OCI-LY1 (cell line): ENCODE measurements at regions not wholly inside any gene's neighbourhood (a gene's known extent, or its start where the extent isn't known, plus 50 kb on each side); places are given as distances from the start of the nearest gene placed in this dataset.

Source experiments
- EZH2 ChIP-seq: fragments of 200-600 bp; sonication (generic), shearing (Covaris generic); IDR thresholded peaks from 2 replicates; pipeline ENCODE4 v1.8.0; 2017; ENCODE audit warnings: borderline replicate concordance, mixed run types, mild to moderate bottlenecking, antibody characterized with exemption, low read length, moderate library complexity, mixed read lengths
- TF ChIP-seq, protein P1 (sequence below): fragments of 200-600 bp; sonication (generic), shearing (Covaris generic); IDR thresholded peaks from 2 replicates; pipeline ENCODE4 v1.5.1; 2017; ENCODE audit warnings: mild to moderate bottlenecking, antibody characterized with exemption, low read length, moderate library complexity, mixed read lengths

DNA sequence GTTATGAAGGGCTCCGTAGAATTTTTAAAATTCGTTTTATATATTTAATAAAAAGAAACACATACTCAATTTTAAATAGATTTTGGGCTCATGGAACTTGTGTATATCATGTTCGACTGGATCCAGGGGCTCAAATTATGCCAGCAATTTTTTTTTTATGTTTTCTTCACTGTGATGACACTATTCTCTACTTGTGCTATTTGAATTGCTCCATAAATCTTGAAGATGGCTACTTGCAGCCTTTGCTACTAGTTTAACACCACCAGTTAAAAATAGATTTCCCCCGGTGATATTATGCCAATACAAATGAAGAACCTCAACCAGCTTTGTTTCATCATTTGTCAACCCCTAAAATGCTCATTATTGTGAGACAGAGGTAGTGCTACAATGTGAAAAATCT, 933.2 kb downstream of the IPMK start:
- TF ChIP-seq, protein P1, sequence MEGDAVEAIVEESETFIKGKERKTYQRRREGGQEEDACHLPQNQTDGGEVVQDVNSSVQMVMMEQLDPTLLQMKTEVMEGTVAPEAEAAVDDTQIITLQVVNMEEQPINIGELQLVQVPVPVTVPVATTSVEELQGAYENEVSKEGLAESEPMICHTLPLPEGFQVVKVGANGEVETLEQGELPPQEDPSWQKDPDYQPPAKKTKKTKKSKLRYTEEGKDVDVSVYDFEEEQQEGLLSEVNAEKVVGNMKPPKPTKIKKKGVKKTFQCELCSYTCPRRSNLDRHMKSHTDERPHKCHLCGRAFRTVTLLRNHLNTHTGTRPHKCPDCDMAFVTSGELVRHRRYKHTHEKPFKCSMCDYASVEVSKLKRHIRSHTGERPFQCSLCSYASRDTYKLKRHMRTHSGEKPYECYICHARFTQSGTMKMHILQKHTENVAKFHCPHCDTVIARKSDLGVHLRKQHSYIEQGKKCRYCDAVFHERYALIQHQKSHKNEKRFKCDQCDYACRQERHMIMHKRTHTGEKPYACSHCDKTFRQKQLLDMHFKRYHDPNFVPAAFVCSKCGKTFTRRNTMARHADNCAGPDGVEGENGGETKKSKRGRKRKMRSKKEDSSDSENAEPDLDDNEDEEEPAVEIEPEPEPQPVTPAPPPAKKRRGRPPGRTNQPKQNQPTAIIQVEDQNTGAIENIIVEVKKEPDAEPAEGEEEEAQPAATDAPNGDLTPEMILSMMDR: no peak
- TF ChIP-seq EZH2: no peak
